ENCODE measurements at regions not wholly inside any gene's neighbourhood (a gene's known extent, or its start where the extent isn't known, plus 50 kb on each side); places are given as distances from the start of the nearest gene placed in this dataset.
"Not testable (repeated sequence)": the region's sequence is repeated elsewhere in the genome, so short reads cannot be mapped to it uniquely, and the experiment has no call there.

DNA sequence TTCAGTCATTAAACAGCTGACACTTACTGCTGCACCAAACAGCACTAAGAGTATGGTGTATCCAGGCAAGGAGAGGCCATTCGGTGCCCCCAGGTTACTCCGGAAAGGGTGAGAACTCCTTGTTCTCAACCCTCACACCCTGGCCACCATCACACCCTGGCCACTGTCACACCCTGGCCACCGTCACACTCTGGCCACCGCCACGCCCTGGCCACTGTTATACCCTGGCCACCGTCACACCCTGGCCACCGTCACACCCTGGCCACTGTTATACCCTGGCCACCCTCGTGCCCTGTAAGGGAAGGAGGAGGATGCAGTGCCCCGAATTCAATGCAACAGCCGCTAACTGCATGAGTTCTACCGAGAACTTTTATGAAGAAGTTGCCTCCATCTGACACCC, 644.4 kb downstream of the TBC1D22A start:
- no peak for ATAC-seq
- TF ChIP-seq, protein P1, sequence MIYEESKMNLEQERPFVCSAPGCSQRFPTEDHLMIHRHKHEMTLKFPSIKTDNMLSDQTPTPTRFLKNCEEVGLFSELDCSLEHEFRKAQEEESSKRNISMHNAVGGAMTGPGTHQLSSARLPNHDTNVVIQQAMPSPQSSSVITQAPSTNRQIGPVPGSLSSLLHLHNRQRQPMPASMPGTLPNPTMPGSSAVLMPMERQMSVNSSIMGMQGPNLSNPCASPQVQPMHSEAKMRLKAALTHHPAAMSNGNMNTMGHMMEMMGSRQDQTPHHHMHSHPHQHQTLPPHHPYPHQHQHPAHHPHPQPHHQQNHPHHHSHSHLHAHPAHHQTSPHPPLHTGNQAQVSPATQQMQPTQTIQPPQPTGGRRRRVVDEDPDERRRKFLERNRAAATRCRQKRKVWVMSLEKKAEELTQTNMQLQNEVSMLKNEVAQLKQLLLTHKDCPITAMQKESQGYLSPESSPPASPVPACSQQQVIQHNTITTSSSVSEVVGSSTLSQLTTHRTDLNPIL (CRISPR knock-in tag; IDR thresholded peaks at IDR 0.05; ENCODE audit: low read depth) = no peak
- TF ChIP-seq GLIS3 (CRISPR knock-in tag; IDR thresholded peaks at IDR 0.05) = no peak
- no peak for TF ChIP-seq OSR1 (CRISPR knock-in tag; IDR thresholded peaks at IDR 0.05)
- TF ChIP-seq PPARA (CRISPR knock-in tag; IDR thresholded peaks at IDR 0.05; ENCODE audit: borderline replicate concordance) = no peak
- TF ChIP-seq, protein P2, sequence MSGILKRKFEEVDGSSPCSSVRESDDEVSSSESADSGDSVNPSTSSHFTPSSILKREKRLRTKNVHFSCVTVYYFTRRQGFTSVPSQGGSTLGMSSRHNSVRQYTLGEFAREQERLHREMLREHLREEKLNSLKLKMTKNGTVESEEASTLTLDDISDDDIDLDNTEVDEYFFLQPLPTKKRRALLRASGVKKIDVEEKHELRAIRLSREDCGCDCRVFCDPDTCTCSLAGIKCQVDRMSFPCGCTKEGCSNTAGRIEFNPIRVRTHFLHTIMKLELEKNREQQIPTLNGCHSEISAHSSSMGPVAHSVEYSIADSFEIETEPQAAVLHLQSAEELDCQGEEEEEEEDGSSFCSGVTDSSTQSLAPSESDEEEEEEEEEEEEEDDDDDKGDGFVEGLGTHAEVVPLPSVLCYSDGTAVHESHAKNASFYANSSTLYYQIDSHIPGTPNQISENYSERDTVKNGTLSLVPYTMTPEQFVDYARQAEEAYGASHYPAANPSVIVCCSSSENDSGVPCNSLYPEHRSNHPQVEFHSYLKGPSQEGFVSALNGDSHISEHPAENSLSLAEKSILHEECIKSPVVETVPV (CRISPR knock-in tag; IDR thresholded peaks at IDR 0.05) = no peak
- no peak for TF ChIP-seq ZNF8 (CRISPR knock-in tag; IDR thresholded peaks at IDR 0.05)
- TF ChIP-seq TCF4 (CRISPR knock-in tag; IDR thresholded peaks at IDR 0.05; ENCODE audit: borderline replicate concordance) = no peak
- TF ChIP-seq, protein P3, sequence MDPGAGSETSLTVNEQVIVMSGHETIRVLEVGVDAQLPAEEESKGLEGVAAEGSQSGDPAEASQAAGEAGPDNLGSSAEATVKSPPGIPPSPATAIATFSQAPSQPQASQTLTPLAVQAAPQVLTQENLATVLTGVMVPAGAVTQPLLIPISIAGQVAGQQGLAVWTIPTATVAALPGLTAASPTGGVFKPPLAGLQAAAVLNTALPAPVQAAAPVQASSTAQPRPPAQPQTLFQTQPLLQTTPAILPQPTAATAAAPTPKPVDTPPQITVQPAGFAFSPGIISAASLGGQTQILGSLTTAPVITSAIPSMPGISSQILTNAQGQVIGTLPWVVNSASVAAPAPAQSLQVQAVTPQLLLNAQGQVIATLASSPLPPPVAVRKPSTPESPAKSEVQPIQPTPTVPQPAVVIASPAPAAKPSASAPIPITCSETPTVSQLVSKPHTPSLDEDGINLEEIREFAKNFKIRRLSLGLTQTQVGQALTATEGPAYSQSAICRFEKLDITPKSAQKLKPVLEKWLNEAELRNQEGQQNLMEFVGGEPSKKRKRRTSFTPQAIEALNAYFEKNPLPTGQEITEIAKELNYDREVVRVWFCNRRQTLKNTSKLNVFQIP (CRISPR knock-in tag; IDR thresholded peaks at IDR 0.05; ENCODE audit: borderline replicate concordance, low read depth) = no peak
- TF ChIP-seq, protein P4, sequence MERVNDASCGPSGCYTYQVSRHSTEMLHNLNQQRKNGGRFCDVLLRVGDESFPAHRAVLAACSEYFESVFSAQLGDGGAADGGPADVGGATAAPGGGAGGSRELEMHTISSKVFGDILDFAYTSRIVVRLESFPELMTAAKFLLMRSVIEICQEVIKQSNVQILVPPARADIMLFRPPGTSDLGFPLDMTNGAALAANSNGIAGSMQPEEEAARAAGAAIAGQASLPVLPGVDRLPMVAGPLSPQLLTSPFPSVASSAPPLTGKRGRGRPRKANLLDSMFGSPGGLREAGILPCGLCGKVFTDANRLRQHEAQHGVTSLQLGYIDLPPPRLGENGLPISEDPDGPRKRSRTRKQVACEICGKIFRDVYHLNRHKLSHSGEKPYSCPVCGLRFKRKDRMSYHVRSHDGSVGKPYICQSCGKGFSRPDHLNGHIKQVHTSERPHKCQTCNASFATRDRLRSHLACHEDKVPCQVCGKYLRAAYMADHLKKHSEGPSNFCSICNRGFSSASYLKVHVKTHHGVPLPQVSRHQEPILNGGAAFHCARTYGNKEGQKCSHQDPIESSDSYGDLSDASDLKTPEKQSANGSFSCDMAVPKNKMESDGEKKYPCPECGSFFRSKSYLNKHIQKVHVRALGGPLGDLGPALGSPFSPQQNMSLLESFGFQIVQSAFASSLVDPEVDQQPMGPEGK (CRISPR knock-in tag; IDR thresholded peaks at IDR 0.05; ENCODE audit: borderline replicate concordance) = no peak
- no peak for TF ChIP-seq RARB (CRISPR knock-in tag; IDR thresholded peaks at IDR 0.05)

DNA sequence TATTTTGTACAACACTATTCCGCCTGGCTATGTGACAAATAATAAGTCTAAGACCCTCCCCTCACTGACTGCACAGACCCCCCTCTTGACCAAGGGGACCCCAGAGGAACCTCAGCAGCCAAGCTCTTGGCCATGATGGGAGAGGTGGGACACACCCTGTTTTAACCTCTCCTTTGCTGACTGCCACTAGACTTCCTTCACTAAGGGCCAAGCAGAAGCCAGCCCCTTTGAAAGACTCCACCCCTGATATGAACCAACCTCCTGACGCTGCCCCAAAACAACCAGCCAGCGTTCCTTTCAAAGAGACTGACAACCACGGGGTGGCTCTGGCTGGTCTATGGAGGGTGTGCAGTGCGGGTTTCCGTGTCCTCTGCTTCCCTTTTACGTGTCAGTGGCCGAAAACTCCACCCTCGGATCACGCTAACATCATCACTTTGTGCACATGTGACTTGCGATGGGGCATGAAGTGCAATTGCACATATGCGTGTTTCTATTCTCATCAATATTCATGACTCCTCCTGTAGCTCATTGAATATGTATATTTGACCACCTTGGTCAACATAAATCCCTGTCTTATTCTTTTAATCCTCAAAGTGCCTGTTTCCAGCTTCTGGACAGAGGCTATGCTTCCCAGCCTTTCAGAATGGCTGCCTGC, 643.9 kb downstream of the TBC1D22A start:
- TF ChIP-seq, protein P1 (CRISPR knock-in tag; IDR thresholded peaks at IDR 0.05; ENCODE audit: low read depth) = no peak
- TF ChIP-seq OSR1 (CRISPR knock-in tag; IDR thresholded peaks at IDR 0.05) = no peak
- no peak for TF ChIP-seq ZNF565 (CRISPR knock-in tag; conservative IDR thresholded peaks at IDR 0.05; ENCODE audit: low read depth)
- TF ChIP-seq, protein P2 (CRISPR knock-in tag; IDR thresholded peaks at IDR 0.05) = no peak
- TF ChIP-seq TOX (CRISPR knock-in tag; IDR thresholded peaks at IDR 0.05; ENCODE audit: borderline replicate concordance) = no peak
- TF ChIP-seq PPARA (CRISPR knock-in tag; IDR thresholded peaks at IDR 0.05; ENCODE audit: borderline replicate concordance) = no peak
- TF ChIP-seq CSDC2 (CRISPR knock-in tag; IDR thresholded peaks at IDR 0.05) = no peak
- TF ChIP-seq ZNF8 (CRISPR knock-in tag; IDR thresholded peaks at IDR 0.05) = no peak
- TF ChIP-seq ISL1 (CRISPR knock-in tag; IDR thresholded peaks at IDR 0.05) = no peak
- no peak for TF ChIP-seq ZNF70 (CRISPR knock-in tag; IDR thresholded peaks at IDR 0.05)
- TF ChIP-seq ZFP3 (CRISPR knock-in tag; IDR thresholded peaks at IDR 0.05) = no peak
- TF ChIP-seq TCF4 (CRISPR knock-in tag; IDR thresholded peaks at IDR 0.05; ENCODE audit: borderline replicate concordance) = no peak
- no peak for TF ChIP-seq ZFP30 (CRISPR knock-in tag; IDR thresholded peaks at IDR 0.05)
- TF ChIP-seq SNAI2 (CRISPR knock-in tag; IDR thresholded peaks at IDR 0.05) = no peak
- no peak for TF ChIP-seq ARNTL (CRISPR knock-in tag; IDR thresholded peaks at IDR 0.05; ENCODE audit: borderline replicate concordance, low read depth)
- TF ChIP-seq RARB (CRISPR knock-in tag; IDR thresholded peaks at IDR 0.05) = no peak
- ATAC-seq = no peak

DNA sequence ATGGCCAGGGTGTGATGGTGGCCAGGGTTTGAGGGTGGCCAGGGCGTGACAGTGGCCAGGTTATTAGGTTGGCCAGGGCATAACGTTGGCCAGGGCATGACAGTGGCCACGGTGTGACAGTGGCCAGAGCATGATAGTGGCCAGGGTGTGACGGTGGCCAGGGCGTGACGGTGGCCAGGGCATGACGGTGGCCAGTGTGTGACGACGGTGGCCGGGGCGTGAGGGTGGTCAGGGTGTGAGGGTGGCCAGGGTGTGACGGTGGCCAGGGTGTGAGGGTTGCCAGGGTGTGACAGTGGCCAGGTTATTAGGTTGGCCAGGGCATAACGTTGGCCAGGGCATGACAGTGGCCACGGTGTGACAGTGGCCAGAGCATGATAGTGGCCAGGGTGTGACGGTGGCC, 642.8 kb downstream of the TBC1D22A start:
- not testable (repeated sequence) for ATAC-seq

All from SK-N-SH treated with all-trans-retinoic acid at 6 μM for 48 hours (cell line).